Glomerular visceral epithelial cell (primary cell): ENCODE measurements at regions not wholly inside any gene's neighbourhood (a gene's known extent, or its start where the extent isn't known, plus 50 kb on each side); places are given as distances from the start of the nearest gene placed in this dataset.
A peak's percentile ranks its signal among the peaks of the same experiment; 100 is the strongest.

Source experiments
- DNase-seq: peaks from one replicate; pipeline ENCODE4 v3.0.0-alpha.2; 2016; ENCODE audit errors: extremely low spot score

DNA sequence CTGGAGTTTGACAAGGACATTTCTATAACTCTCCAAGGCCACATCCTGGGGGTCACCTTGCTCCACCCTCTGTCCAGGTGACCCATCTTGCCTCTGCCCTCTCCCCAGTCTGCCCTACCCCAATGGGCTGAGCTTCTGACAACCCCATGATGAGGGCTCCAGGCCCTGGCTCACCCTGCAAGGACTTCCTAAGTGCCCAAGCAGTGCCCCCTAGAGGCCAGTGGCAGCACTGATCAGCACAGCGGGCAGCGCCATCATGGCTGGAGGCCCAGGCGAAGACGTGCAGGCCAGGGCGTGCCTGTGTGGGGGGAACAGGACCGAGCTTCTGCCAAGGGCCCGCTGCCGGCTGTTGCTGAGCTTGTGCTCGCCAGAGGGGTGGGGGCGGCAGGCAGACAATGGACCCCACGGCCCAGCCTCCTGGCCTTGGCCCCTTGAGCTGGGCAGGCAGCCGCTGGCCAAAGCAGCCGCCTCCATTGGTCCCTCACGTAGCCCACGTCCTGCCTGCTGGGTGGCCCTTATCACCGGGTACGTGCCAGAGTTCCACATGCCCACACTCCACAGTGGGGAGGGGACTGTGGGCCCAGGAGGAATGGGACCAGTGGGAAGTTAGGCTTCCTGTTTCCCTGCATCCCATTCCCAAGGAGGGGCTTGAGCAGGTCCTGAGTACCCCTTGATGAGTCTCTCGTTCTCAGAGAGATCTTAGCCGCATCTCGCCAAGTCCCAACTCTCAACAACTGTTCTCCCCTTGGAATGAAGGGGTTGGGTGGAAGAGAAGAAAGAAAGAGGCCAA is 64.3 kb downstream of the MRPL14 start:
- DNase-seq: no peak

DNA sequence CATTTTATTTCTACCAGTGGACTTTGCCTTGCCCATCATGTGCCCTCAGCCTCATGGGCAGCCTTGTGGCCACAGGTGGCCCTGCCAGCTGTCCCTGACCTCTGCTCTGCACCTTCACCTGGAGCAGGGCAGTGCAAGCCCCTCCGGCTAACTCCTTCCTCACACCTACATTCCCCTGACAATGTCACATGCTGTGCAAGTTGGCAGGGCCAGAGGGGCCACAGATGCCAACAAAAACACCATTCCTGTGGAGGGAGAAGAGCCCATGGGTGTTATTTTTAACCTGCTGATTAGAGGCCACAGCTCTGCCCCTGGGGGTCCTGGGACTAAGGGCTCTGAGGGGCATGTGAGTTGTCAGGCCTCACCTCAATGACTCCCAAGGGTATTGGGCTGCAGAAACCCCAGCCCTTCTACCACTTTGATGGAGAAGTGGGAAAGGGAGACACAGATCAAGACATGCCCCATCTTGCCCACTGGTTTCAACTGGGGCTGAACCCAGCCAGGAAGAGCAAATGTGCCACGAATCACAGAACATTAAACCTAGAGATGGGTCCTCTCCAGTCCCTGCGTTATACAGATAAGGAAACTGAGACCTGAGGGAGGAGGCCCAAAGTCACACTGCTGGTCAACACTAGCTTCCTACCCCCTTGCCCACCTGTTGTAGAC is 65.0 kb downstream of the MRPL14 start:
- DNase-seq: no peak

DNA sequence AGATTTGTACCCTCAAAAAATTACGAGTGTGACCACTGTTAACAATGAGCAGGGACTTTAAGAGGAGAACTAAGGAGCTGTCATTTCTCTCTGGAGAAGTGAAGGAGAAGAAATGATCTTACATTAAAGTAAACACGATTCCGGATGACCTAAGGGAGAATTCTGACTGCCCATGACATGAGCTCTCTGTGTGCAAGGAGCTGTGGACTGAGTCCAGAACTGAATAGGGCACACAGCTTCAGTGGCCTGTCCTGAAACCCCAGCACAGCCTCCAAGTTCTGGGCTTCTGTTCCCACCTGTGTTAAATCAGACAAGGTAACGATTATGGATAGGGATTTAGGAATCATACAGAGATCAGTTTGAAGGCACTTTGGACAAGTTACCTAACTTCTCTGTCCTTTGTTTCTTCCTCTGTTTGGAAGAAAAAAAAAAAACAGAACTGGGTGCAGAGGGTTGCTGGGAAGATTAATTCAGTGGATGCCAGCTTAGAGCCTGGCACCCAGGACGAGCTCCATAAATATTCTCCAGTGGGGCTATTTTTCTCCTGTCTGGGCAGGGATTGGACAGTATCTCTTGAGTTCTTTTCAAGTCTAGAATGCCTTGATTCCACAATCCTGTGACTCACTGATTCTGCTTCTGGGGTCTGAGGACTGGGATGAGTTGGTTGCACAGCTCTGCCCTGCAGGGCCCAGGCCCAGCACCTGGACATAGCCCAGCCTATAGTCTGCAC is 65.7 kb downstream of the MRPL14 start:
- DNase-seq: peak; percentile 56

DNA sequence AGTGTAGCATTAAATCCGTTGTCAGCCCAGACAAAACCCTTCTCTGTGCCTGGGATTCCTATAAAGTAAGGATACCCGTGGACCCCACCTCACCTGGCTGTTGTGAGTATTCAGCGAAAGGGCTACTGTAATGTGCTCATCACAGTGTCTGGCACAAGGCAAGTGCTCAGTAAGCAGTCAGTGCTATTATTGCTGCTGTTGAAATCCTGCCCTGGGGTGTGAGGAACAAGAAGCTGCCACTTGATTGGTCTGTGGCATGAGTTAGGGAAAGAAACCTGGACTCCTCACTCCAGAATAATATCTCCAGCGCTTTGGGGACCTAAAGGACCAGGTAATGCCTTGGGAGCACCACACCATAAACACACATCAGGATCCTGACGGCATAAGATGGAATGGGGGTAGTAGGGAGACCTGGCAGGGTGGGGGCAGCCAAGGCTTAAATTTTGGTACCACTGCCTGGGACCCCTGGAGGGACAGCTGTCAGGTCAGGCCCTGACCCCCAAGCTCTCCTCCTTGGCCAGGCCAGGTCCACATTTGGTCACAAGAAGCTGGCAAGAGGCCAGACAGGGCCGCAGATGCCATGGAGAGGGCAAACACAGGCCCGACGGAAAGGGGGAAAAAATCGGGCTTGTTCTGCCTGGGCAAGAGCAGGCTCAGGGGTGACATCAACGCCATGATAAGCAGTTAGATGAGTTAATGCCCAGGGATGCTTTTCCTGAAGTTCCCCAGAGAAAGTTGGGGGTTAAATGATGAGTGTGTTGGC is 66.5 kb downstream of the MRPL14 start:
- no peak for DNase-seq

DNA sequence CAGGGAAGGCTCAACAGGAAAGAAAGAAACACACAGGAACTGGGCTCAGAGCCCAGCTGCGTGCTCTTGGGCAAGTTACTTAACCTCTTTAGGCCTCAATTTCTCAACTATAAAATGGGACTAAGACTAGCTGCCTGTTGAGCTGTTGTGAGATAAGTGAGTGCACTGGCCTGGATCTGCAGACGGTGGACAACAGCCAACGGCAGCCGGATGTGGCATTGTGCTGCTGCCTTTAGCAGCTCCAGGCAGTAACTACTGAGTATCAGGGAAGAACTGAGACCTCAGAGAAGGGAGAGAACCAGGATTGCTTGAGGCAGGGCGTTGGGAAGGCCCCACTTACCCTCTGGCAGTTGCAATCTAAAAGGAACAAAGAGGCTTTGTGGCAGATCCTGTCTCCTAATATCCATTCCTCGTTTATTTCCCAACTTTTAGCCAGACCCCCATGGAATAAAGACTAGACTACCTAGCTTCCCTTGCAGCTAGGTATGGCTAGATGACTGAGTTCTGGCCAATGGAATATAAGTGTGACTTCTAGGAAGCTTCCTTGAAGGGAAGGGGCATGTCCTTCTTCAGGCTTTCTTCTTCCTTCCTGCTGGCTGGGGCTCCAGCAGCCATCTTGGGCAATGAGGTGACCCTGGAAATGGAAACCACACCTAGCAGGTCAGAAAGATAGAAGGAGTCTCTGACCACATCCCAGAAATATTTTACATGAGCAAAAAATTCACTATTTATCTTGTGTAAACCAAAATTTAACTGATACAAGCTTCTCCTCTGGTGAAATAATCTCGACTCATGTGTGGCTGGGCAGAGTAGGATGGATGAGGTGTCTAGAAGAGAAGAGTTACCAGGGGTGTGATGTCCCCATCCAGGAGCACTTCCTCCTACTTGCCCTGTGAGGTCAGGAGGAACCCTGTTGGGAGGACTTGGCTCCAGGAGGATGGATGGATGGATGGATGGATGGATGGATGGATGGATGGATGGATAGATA is 67.6 kb downstream of the MRPL14 start:
- peak; percentile 87 for DNase-seq

DNA sequence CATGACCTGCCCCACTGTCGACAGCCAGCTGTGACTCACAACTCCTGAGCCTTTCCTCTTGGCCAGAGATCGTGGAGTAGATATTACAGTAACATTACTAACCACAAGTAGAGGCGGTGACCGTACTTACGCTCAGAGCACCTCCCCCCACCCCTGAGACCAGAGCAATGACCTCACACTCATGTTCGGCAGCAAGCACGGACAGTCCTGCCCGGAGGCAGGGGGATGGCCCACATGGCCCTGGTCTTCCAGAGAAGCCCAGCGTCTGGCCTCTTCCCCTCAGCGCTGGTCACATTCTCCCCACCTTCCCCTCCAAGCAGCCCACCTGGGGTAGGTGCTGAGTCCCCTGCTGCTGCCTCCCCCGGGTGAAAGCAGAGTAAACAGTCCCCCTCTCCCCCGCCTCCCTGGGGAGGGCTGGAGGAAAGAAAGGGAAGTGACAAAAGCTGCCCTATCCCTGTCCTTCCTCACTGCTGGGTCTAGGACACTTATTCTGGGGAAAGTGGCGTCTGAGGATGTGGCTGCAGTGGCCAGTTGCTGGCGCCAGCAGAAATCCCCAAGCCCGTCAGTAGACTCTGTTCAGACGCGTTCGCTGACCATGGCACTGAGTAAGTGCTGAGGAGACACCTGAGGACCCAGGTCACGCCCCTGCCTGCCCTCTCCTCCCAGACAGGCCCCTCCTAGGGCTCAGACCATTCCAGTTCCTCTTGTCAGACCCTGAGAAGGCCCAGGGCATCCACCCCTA is 68.5 kb downstream of the MRPL14 start:
- peak; percentile 99 for DNase-seq

DNA sequence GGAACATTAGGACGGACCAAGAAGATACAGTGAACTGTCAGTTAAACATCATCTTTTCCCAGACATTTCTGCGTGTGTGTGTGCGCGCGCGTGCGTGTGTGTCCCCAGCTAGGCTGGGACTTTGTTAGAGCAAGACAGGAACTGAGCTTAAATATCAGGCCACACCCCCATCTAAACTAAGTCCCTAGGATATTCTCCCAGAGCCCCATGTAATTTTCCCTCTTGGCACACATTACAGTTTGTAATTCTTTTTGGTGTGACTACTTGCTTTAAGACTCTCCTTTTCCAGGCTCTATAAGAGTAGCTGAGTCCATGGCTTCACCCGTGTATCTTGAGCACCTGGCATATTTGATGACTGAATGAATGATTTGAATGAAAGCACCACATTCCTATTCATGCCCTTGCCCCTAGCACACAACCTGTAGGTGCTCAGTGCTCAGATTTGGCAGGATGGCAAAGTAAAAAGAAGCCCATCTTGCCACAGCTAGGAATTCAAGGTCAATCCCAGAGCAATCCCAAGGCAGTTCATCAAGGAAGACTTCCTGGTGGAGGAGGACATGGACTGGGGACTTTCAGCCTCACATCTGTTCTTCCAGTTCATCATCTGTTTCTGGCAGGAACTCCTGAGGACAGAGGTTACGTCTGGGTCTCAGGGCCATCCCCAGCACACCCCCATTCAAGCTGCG is 69.2 kb downstream of the MRPL14 start:
- no peak for DNase-seq

DNA sequence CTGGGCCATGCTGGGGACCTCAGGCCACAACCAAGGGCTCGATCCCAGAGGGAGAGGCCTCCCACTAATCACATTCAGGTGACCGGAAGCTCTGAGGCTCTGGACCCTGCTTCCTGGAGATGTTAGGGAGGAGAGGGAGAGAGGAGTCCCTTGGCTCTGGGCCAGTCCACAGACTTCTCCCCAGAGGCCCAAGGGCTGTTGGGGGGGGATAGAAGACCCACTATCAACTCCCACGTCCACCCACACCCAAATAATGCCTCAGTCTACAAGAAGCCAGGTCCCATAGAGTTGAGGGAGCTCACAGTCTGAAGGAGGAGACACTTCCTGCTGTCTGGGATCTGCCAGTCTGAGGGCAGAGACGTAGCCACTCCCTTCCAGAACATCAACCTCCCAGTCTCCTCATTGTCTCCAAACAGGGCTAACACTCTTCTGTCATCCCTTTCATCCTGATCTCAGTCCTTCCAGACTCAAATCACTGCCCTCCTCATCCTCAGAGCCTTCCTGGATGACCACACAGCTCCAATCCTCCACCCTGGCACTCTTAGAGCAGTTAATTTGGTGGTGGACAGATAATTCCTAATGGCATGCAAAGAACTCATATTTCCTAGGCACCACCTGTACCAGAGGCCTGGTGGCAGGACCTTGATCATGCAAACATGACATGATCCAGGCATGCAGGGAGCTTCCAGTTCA is 69.9 kb downstream of the MRPL14 start:
- no peak for DNase-seq

DNA sequence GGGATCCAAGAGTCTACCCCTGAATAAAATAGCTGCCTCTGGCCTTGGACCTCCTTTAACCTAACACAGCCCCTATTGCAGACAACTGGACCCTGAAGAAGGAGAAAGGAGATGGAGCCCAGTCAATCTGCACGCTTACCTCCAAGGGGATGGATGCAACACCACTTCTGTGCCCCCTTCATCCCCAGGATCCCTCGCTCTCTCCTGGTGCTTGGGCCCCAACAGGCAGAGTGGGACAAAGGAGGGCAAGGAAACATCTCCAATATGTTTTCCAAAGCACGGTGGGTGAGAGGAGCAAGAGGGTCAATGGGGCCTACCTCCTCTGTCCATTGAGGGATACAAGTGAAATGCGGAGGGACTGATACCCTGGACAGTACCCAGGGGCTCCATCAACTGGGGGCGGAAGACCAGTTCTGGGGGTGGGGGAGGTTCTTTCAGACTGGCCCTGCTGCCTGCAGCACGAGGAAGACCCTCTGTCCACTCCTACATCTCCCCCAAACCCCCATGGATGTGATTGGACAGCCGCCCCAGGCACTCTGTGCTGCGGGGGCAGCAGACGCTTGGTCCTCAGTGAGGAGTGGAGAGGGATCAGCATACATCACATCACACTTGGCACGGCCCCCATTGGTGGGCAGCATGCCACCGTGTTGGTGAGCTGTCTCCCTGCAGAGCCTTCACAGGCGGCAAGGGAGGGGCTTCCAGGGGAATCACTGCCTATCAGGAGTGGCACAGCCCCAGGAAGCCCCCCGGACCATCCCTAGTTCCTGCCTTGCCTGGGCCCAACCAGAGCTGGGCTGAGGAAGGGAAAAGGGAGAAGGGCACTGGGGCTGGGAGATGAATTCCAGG is 70.6 kb downstream of the MRPL14 start:
- peak; percentile 85 for DNase-seq

DNA sequence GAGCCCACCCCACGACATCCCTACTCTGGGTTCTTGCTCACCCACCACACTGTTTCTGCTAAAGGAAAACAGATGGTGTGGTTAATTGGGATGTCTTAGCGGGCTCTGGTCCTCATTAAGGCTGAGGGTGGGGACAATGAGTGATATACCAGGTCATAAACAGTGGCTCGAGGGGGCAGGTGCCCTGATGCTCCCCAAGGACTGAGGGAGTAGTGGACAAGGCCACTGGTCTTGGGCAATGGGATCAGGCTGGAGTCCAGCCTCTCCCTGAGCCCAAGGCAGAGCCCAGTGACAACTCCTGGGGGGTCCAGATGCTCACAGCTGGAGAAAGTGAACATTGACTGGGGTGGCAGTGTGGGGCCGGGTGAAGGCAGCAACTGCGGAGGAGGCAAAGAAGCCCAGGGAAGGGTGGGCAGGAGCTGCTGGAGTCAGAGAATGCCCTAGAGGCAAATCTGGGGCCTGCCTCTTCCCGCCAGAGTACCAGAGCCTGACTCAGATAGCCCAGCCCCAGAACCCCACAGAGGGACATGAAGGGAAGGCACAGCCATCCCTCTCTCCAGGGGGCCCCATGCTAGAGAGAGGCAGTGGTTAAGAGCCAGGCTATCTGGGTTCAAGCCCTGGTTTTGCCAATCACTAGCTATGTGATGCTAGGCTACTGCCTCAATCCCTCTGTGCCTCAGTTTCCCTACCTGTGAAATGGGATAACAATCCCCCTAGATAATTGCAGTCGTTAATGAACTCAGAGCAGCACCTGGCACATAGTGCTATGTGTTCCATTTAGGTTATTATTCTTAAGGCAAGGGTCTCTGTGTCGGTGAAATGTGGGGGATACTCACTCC is 72.3 kb downstream of the MRPL14 start:
- no peak for DNase-seq

DNA sequence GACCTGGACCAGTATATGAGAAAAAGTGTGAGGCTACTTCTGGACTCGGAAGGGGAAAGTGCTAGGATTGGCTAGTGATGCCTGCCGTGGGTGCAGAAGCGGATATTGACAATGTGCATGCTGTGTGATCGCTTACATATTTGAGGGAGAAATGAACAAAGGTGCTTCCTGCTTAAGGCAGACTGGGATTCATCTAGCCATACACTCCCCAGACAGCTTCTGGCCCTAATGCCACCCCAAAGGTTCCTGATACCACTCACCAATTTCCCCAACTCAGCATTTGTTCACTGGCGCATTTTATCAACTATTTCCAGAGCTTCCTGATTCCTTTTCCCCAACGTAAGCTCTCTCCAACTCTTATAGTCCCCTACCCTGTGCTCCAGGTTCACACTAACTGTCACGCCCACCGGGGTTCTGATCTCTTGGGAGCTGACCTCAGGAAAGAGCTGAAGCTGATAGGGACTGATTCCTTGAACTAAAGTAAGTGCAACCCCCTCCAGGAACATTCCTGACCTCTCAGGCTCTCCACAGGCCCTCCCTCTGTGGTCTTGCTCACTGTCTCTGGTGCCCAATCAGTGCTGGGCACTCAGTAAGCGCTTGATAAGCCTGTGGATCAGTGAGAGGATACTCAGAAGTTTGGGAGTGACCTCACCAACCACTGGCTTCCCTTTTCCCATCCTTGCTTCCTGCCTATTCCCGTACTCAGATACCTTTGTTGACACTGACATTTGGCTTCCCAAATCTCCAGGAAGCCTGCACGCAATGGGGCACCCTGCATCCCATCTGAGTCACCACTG is 73.3 kb downstream of the MRPL14 start:
- peak; percentile 81 for DNase-seq

DNA sequence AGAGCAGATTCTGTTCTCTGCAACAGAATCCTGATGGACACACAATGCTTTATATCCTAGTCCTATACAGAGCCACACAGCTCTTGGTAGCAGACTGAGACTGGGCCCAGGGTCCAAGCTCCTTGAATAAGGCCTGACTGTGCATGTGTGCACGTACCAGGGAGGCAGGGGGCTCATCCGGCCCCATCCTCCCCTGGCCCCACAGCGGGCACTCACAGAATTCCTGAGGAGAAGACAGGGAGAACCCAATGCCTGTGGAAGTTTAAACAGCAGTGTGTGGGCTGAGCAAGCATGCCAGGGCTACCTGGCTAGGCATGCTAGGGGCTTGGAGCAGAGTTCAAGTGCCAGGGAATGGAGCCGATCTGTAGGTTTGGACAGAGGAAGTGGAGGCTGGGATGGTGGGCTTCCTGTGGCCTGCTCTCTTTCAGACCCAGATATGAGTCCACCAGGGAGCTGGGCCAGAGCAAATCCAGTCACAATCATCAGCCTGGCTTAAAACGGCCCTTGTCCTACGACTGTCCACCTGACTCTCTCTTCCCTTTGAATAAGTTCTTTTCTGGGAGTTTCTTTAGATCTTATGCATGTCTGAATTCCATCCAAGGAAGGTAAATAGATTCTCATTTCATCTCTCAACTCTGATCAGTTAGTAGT is 74.0 kb downstream of the MRPL14 start:
- no peak for DNase-seq

DNA sequence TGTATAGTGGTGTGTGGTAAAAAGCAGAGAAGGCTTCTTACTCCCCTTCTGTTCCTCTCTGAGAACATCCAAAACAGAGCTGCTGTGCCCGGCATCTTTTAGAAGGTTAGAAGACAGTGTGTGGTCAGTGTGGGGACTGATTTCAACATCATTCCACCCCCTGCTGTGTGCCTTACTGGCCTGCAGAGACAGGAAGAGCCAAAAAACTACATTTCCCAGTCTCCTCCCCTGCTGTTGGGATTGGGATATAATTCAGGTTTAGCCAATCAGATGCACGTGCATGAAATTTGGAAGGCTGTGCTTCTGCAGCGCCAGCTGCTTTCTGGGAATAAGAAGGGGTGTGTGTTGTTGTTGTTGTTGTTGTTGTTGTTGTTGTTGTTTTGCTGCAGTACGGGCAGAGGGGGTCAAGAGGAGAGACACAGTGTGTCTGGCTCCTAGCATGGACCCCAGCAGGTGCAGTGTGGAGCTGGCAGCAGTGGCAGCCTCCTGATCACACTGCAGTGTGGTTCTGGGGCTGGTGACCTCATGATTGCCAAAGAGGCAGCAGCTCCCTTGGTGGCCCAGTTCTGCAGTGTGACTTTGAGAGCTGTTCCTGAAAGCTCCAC is 74.7 kb downstream of the MRPL14 start:
- peak; percentile 68 for DNase-seq

DNA sequence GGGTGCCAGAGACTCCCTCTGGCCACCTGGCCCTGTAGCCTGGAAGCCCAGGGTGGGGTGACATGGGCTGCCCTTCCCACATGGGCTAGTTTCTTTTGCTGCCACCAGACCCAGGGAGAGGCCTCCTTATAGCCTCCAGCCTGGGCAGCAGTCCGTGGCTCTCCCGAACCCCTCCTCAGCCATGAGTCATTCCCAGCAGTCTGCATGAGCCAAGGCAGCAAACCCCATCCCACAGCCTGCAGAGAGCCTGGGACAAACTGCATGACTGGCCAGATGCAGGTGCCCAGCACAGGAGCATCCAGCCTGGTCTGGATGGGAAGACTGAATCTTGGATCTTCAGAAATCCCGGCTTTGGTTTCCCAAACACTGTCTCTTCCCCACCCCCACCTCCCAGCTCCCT is 75.7 kb downstream of the MRPL14 start:
- peak; percentile 94 for DNase-seq

DNA sequence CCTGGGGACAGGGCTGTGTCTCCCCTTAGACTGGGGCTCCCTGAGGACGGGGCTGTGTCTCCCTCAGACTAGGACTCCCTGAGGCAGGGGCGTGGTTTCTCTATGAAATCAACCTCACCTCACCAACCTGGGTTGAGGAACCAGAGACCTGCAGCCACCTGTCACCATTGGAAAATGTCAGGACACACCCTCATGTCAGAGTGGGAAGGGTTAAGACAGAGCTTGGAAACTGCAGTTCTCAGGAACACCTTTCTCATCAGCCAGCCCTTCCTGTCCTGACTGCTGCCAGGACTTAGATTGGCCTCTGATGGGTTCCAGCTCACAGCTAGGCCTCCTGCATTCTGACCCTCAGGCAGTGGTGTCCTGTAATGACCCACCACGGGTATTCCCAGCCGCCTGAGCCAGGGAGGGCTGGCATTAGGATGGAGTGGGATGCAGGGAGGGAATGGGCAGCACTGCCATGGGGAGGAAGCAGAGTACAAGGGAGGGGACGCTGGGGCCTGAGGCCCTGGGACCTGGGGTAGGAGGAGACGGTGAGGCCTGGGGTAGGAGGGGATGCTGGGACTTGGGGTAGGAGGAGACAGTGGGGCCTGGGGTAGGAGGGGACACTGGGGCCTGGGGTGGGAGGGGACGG is 76.3 kb downstream of the MRPL14 start:
- DNase-seq: no peak
